Vagina (tissue), 2 donors: ENCODE measurements at regions not wholly inside any gene's neighbourhood (a gene's known extent, or its start where the extent isn't known, plus 50 kb on each side); places are given as distances from the start of the nearest gene placed in this dataset.

ENCODE experiments used
- POLR2A ChIP-seq, 2 donors: fragments of 450-650 bp; IDR thresholded peaks; one replicate each; pipeline ENCODE4 v1.6.1; 2017; ENCODE audit warnings: antibody characterized with exemption in 2 of 2, mild to moderate bottlenecking in 2 of 2, moderate library complexity in 2 of 2
- POLR2AphosphoS5 ChIP-seq, 2 donors: sonication (generic); formaldehyde crosslinking; IDR thresholded peaks; one replicate each; pipeline ENCODE4 v1.9.0; 2017; ENCODE audit warnings: antibody characterized with exemption in 2 of 2, mild to moderate bottlenecking in 2 of 2, low read depth in 1 of 2; ENCODE audit not compliant: insufficient read depth in 1 of 2
- TF ChIP-seq, protein P1 (sequence below), 3 experiments: fragments of 450-650 bp in 2 of 3; fragments of 200-600 bp in 1 of 3; sonication (generic) in 1 of 3; IDR thresholded peaks; one replicate each; pipeline ENCODE4 v1.5.1; 2017 to 2019; ENCODE audit warnings: antibody characterized with exemption in 3 of 3, mild to moderate bottlenecking in 2 of 3, moderate library complexity in 2 of 3

GRCh38 chr3:80052271-80052670 lies 284.5 kb upstream of the ROBO1 start:
- TF ChIP-seq, protein P1, sequence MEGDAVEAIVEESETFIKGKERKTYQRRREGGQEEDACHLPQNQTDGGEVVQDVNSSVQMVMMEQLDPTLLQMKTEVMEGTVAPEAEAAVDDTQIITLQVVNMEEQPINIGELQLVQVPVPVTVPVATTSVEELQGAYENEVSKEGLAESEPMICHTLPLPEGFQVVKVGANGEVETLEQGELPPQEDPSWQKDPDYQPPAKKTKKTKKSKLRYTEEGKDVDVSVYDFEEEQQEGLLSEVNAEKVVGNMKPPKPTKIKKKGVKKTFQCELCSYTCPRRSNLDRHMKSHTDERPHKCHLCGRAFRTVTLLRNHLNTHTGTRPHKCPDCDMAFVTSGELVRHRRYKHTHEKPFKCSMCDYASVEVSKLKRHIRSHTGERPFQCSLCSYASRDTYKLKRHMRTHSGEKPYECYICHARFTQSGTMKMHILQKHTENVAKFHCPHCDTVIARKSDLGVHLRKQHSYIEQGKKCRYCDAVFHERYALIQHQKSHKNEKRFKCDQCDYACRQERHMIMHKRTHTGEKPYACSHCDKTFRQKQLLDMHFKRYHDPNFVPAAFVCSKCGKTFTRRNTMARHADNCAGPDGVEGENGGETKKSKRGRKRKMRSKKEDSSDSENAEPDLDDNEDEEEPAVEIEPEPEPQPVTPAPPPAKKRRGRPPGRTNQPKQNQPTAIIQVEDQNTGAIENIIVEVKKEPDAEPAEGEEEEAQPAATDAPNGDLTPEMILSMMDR (IDR thresholded peaks at IDR 0.05) = no peak
- TF ChIP-seq POLR2A (IDR thresholded peaks at IDR 0.05) (no peak), POLR2AphosphoS5 (IDR thresholded peaks at IDR 0.05; ENCODE audit: insufficient read depth in 1 of 2, low read depth in 1 of 2) (no peak)
